Activated naive CD4-positive, alpha-beta T cell treated with anti-CD3 and anti-CD28 coated beads, Interleukin-2, amount 10 ng/mL, durations not matched to agents 7 days and 5 days (primary cell): ENCODE measurements at regions not wholly inside any gene's neighbourhood (a gene's known extent, or its start where the extent isn't known, plus 50 kb on each side); places are given as distances from the start of the nearest gene placed in this dataset.
"Not testable (repeated sequence)": the region's sequence is repeated elsewhere in the genome, so short reads cannot be mapped to it uniquely, and the experiment has no call there.

Source experiments
- CTCF ChIA-PET: fragments of 350-600 bp; sonication (Branson Sonifier 250); formaldehyde crosslinking; loops from one replicate; lab custom pipeline; 2021; ENCODE audit warnings: antibody characterized with exemption; lab: Charles Lee
- DNase-seq: peaks from one replicate; pipeline ENCODE4 v3.0.0-alpha.2; 2020
- H3K27ac Mint-ChIP-seq: one replicate; pipeline ENCODE4 v1.8.0; 2021; ENCODE audit warnings: mild to moderate bottlenecking, moderate library complexity, mixed read lengths
- H3K27me3 Mint-ChIP-seq: one replicate; pipeline ENCODE4 v1.8.0; 2021; ENCODE audit warnings: mild to moderate bottlenecking, mixed read lengths
- H3K36me3 Mint-ChIP-seq: one replicate; pipeline ENCODE4 v1.8.0; 2021; ENCODE audit warnings: mixed read lengths
- H3K4me1 Mint-ChIP-seq: one replicate; pipeline ENCODE4 v1.8.0; 2021; ENCODE audit warnings: mixed read lengths
- H3K4me3 Mint-ChIP-seq: one replicate; pipeline ENCODE4 v1.8.0; 2021; ENCODE audit warnings: mild to moderate bottlenecking, moderate library complexity, mixed read lengths
- H3K9me3 Mint-ChIP-seq: one replicate; pipeline ENCODE4 v1.8.0; 2021; ENCODE audit warnings: mixed read lengths

DNA sequence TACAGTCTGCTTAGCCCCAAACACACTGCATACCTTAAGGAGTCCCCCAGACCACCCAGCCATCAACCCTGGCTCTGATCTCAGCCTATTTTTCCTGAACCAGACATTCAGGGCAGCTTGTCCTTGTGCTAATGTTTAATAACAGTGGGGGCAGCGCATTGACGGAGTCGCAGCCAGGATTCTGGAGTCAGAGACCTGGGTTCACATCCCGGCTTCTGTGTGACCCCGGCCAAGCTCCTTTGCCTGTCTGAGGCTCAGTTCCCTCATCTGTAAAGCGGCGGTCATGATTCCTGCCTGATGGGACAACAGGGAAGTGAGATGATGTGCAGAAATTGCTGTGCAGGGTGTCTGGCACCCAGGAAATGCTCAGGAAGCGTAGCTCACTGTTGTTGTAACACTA, 63.1 kb downstream of the MATN1 start:
- H3K4me1 Mint-ChIP-seq, result no peaks in the 10 kb centered on the region
- H3K9me3 Mint-ChIP-seq, result no peaks in the 10 kb centered on the region
- no peak overlapping the region for H3K27ac Mint-ChIP-seq
- H3K4me3 Mint-ChIP-seq, result no peak overlapping the region
- CTCF ChIA-PET, result no interaction called here
- H3K36me3 Mint-ChIP-seq, result no peaks in the 10 kb centered on the region
- no peak for DNase-seq
- H3K27me3 Mint-ChIP-seq, result peaks cover 4% of the 10 kb centered on the region

DNA sequence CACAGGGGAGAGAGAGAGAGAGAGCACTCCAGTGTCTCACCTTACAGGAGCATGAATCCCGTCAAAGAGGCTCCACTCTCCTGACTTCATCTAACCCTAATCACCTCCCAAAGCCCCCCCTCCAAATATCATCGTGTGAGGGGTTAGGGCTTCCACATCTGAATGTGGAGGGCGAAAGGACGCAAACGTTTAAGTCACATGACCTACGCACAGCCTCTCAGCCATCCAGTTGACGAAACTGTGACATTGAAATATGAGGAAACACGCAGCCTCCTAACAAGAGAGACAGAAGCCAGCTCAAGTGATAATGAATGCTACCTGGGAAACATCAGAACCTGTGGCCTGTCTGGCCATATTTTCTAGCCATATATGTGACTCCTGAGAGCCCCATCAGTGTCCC, 63.7 kb downstream of the MATN1 start:
- Mint-ChIP-seq H3K27ac (no peak overlapping the region), H3K4me1 (no peaks in the 10 kb centered on the region), H3K36me3 (no peaks in the 10 kb centered on the region), H3K9me3 (peaks cover 2% of the 10 kb centered on the region), H3K4me3 (no peak overlapping the region), H3K27me3 (peaks cover 4% of the 10 kb centered on the region)
- CTCF ChIA-PET, result no interaction called here
- no peak for DNase-seq

DNA sequence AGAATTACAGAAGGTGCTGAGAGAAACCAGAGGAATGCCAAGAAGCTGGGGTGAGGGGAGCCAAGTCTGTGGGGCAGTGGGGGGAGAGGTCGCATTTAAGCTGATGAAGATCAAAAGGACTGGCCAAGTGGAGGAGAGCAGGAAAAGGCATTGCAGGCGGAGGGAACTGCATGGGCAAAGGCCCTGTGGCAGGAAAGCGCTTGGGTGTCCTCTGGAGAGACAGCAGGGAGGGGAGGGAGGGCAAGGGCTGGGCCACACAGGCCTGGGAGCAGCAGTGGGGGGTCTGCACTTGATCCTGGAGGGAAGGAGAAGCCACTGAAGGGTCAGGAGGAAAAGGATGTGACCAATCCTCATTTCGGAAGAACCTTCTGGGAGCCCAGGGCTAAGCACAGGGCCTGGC, 65.0 kb downstream of the MATN1 start:
- CTCF ChIA-PET, H3K36me3 Mint-ChIP-seq, H3K27me3 Mint-ChIP-seq, H3K27ac Mint-ChIP-seq, DNase-seq, H3K4me1 Mint-ChIP-seq, H3K9me3 Mint-ChIP-seq, H3K4me3 Mint-ChIP-seq: not testable (repeated sequence)

DNA sequence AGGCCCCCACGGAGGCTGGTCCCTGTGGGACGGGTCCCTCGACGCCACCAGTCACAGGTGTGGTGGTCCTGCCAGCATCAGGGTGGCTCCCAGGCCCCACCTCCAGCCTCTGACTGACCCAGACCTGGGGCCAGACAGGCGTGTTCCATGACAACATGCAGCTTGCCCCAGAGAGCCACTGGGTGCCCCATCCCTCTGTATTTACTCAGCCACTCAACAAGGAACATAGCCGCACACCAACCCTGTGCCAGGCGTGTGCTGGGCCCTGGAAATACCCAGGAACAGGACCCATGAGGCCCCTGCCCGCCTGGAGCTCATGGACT, 65.4 kb downstream of the MATN1 start:
- Mint-ChIP-seq H3K27me3 (peaks cover 4% of the 10 kb centered on the region), H3K27ac (no peak overlapping the region), H3K9me3 (peaks cover 5% of the 10 kb centered on the region), H3K36me3 (no peaks in the 10 kb centered on the region), H3K4me1 (no peaks in the 10 kb centered on the region), H3K4me3 (no peak overlapping the region)
- CTCF ChIA-PET, result no interaction called here
- DNase-seq, result no peak

DNA sequence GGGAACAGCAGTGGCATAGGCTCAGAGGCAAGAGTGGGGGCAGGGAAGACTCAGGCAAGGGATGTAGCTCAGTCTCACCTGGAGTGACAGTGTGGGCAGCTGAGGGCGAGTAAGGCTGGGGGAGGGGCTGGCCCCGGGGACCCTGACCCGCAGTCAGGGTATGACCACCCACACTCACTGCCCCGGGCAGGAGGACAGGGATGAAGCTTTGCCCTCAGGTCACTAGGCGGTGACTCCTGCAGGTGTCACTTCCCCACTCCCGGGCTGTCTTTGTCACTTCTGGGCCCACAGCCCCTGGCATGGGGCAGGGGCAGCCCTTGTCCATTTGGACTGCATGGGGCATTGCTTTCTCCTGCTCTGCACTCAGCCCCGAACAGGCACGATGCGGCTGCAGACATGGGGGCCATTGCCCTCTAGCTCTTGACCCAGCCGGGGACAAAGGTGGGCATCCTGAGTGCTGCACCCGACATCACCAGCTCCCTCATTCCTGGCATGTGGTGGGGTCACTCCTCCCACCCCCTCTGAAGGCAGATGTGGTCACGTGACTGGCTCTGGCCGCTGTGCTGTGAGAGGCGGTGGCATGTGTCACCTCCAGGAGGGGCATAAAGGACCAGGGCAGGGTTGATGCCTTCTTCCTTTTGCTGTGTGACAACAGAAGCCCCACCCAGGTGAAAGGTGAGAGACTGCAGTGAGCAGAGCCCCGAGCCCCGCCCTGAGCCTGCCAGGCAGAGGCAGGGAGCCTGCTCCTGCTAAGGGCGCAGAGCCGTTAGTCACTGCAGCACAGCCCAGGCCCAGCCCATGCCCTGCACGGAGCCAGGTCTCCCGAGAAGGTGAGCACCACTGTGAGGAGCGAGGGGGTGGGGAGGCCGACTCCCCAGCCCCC, 66.0 kb downstream of the MATN1 start:
- no peak for DNase-seq
- CTCF ChIA-PET, result no interaction called here
- H3K9me3 Mint-ChIP-seq, result peaks cover 5% of the 10 kb centered on the region
- peaks cover 6% of the 10 kb centered on the region for H3K27me3 Mint-ChIP-seq
- no peaks in the 10 kb centered on the region for H3K36me3 Mint-ChIP-seq
- no peak overlapping the region for H3K27ac Mint-ChIP-seq
- H3K4me1 Mint-ChIP-seq, result no peaks in the 10 kb centered on the region
- H3K4me3 Mint-ChIP-seq, result no peak overlapping the region

DNA sequence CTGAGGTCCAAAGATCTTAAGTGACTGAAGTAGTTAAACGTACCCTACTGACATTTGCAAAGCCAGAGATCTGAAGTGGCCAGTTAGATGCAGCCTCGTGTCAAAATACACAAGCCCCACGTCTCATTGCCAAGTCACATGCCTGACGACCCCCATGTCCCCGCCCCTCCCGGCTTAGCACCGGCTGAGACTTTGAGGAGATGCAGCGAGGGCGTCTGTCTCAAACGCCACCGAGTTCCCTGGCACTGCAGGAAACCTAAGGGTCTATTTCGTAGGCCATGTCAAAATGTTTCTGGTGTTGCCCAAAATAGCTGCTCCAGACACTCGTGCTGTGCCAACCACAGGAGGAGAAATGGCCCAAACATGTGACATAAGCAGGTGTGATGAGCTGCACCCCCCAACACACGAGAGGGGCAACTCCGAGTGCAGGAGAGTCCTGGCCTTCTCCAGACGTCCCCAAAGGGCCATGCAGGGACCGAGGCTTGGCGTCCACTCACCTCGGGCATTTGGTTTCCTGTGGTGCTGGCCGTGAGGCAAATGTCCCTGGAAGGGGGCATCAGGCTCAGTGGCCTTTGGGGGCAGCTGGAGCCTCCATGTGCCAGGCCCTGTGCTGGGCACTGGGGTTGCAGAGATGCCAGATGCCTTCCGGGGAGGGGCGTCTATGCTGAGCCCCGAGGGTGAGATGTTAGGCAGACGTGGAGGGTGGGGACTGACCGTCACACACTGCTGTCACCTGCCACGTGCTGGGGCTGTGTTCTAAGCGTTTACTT, 67.0 kb downstream of the MATN1 start:
- H3K4me3 Mint-ChIP-seq, result no peak overlapping the region
- peaks cover 5% of the 10 kb centered on the region for H3K9me3 Mint-ChIP-seq

DNA sequence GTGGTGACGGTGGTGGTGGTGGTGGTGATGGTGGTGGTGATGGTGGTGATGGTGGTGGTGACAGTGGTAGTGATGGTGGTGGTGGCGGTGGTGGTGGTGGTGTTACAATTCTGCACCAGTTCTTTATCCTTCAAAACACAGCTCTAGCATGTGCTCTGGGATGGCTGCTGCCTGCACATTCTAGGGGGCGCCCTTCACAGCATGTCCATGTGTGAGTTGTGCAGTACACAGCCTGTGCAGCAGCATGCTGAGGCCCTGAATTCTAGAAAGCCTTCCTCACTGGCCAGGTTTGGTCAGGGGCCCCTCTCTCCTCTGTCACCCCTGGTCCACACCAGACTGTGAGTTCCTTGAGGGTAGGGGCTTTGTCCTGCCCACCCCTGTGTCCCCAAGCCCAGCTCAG, 67.7 kb downstream of the MATN1 start:
- H3K27me3 Mint-ChIP-seq, result peaks cover 5% of the 10 kb centered on the region
- peaks cover 5% of the 10 kb centered on the region for H3K9me3 Mint-ChIP-seq
- CTCF ChIA-PET, result no interaction called here
- no peaks in the 10 kb centered on the region for H3K4me1 Mint-ChIP-seq
- H3K4me3 Mint-ChIP-seq, result no peak overlapping the region
- no peak for DNase-seq
- no peaks in the 10 kb centered on the region for H3K36me3 Mint-ChIP-seq
- H3K27ac Mint-ChIP-seq, result no peak overlapping the region

More for the DNA sequence above, 67.0 kb downstream of the MATN1 start:
- CTCF ChIA-PET, result no interaction called here
- DNase-seq, result no peak
- Mint-ChIP-seq H3K36me3 (no peaks in the 10 kb centered on the region), H3K27me3 (peaks cover 5% of the 10 kb centered on the region), H3K27ac (no peak overlapping the region), H3K4me1 (no peaks in the 10 kb centered on the region)

DNA sequence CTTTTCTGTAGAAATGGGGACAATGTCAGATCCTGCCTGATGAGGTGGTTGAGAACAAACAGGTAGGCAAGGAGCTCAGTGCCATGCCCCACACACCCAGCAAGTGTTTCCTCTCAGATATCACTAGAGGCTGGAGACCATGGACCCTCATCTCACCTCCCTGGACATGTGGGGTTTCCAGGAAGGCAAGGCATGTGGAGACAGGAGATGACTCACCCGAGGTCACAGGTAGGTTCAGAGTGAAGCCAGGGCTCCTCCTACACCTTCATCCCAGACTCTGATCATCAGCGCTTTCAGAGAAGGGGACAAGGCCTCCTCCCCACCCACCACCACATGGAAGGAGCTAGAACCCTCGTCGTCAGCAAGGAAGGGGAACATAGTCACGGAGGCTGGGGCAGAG, 69.2 kb downstream of the MATN1 start:
- Mint-ChIP-seq H3K4me1 (no peaks in the 10 kb centered on the region), H3K36me3 (no peaks in the 10 kb centered on the region), H3K9me3 (peaks cover 5% of the 10 kb centered on the region), H3K27me3 (peaks cover 17% of the 10 kb centered on the region), H3K4me3 (no peak overlapping the region), H3K27ac (no peak overlapping the region)
- no peak for DNase-seq
- CTCF ChIA-PET, result no interaction called here

DNA sequence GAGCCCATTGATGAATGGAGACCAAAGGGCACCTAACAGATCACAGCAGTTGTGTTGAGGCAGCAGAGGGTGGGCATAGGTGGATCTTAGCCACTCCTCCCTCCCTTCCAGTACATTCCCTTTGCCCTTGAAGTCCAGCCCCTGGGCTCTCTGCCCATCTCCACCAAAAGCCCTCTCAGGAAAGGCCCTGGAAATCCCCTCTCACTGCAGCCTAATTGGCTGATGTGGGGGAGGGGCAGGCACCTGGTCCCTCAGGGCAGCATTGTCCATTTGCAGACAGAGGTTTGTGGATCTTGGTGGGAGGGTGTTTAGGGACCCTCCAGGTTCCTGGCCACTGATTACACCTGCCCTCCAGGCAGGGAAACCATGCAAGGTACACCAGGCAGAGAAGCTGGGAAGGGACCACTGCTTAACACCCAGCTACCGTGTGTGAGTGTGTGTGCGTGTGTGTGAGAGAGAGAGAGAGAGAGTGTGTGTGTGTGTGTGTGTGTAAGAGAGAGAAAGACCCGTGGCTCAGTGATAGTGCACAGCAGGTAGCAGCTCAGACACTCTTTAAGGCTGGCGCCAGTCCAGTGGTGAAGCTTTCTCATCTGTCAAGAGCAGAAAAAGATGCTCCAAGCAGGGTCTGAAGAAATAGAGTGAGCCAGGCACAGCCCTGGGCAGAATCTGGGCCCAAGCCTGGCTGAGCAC, 71.1 kb downstream of the MATN1 start:
- Mint-ChIP-seq H3K27me3 (peaks cover 19% of the 10 kb centered on the region), H3K27ac (no peak overlapping the region), H3K4me3 (no peak overlapping the region), H3K36me3 (no peaks in the 10 kb centered on the region), H3K4me1 (no peaks in the 10 kb centered on the region), H3K9me3 (peaks cover 5% of the 10 kb centered on the region)
- DNase-seq, result no peak
- CTCF ChIA-PET, result no interaction called here

DNA sequence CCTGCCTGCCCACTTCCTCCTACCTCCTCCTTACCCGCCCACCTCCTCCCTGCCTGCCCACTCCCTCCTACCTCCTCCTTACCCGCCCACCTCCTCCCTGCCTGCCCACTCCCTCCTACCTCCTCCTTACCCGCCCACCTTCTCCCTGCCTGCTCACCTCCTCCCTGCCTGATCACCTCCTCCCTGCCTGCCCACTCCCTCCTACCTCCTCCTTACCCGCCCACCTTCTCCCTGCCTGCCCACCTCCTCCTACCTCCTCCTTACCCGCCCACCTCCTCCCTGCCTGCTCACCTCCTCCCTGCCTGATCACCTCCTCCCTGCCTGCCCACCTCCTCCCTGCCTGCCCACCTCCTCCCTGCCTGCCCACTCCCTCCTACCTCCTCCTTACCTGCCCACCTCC, 72.0 kb downstream of the MATN1 start:
- CTCF ChIA-PET, H3K36me3 Mint-ChIP-seq, H3K4me1 Mint-ChIP-seq, H3K4me3 Mint-ChIP-seq, DNase-seq, H3K9me3 Mint-ChIP-seq, H3K27ac Mint-ChIP-seq: not testable (repeated sequence)
- peaks cover 19% of the 10 kb centered on the region for H3K27me3 Mint-ChIP-seq

DNA sequence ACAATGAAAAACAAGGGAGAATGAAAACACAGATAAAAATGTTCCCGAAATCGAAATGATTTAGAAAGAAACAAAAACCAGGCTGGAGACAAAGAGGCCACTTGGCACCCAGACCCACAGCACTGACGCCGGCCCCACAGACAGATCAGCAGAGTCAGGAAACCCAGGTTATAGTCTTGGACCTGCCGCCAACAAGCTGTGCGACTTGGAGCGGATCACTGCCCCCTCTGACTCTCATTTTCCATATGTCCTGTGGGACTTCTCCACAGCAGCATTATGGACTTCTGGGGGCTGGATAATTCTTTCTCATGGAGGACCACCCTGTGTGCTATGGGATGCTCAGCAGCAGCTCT, 72.4 kb downstream of the MATN1 start:
- peaks cover 19% of the 10 kb centered on the region for H3K27me3 Mint-ChIP-seq
- no peak overlapping the region for H3K27ac Mint-ChIP-seq
- no peak overlapping the region for H3K4me3 Mint-ChIP-seq

DNA sequence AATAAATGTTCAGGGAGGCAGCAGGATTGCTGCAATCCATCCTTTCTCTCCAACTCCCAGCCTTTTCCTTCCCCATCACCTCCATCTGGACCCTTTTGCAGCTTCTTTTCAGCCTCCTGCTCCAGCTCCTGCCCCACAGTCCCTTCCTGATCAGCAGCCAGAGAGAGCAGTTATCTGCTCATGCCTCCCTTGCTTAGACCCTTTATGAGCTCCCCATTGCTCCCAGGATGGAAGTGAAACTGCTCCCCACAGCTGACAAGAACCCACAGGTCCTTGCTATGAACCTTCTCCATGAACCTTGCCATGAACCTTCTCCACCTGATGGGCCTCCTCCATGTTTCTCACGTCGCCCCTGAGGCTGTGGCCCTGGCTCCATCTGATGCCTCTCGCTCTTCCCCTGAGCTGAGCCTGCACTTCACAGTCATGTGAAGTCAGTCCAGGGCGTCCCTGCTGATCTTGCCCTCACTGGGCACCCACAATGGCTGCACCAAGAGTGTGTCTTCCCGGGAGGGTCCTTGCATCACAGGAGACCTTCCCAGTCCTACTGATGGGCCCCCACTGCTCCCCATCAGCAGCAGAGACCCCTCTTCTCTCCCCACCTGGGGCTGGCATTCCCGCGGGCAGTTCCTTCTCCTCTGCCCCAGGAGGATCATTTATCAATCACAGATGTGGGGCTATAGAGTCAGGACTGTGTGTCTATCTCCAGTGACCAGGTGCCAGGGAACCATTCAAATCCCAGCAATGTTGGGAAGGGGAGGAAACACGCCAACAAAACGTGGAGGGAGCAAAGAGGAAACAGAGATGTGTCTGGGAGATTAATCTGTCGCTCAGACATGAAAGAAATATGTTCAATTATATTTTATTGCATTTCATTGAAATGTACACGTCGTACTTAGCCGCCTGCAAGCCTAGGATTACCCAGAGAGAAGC, 73.1 kb downstream of the MATN1 start:
- H3K36me3 Mint-ChIP-seq, result no peaks in the 10 kb centered on the region
- H3K4me3 Mint-ChIP-seq, result no peak overlapping the region
- H3K4me1 Mint-ChIP-seq, result no peaks in the 10 kb centered on the region
- no peak for DNase-seq
- H3K27ac Mint-ChIP-seq, result no peak overlapping the region
- peaks cover 5% of the 10 kb centered on the region for H3K9me3 Mint-ChIP-seq
- peaks cover 19% of the 10 kb centered on the region for H3K27me3 Mint-ChIP-seq
- CTCF ChIA-PET, result no interaction called here

More for the DNA sequence above, 72.4 kb downstream of the MATN1 start:
- peaks cover 5% of the 10 kb centered on the region for H3K9me3 Mint-ChIP-seq
- no peaks in the 10 kb centered on the region for H3K36me3 Mint-ChIP-seq
- no peak for DNase-seq
- CTCF ChIA-PET, result no interaction called here
- no peaks in the 10 kb centered on the region for H3K4me1 Mint-ChIP-seq

DNA sequence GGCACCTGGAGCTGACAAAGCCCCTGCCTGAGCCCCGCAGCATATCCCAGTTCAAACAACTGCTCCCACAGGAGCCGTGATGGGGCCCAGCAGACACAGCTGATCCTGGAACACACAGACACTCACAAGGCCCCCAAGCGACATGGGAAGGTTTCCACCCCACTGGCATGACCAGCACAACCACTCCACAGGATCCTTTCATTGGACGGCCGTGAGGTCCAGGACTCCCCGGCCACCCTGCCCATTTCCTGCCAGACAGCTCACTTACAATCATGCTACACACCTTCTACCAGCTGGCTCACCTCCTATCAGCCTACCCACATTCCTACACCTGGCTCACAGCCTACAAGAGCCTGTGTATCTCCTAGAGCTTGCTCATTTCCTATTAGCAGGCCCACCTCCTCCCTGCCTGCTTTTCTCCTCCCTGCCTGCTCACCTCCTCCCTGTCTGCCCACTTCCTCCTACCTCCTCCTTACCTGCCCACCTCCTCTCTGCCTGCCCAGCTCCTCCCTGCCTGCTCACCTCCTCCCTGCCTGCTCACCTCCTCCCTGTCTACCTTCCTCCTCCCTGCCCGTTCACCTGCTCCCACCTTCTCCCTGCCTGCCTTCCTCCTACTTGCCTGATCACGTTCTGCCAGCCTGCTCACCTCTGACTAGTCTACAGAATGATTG, 73.9 kb downstream of the MATN1 start:
- Mint-ChIP-seq H3K36me3 (no peaks in the 10 kb centered on the region), H3K9me3 (peaks cover under 1% of the 10 kb centered on the region), H3K27ac (no peak overlapping the region), H3K4me3 (no peak overlapping the region), H3K4me1 (no peaks in the 10 kb centered on the region), H3K27me3 (peaks cover 19% of the 10 kb centered on the region)
- CTCF ChIA-PET, result interaction anchor here (0.7 kb wide), 1 partner anchor 392 kb away, joined by 3 read pairs; no protein-coding TSS in a partner anchor
- DNase-seq, result no peak
